ENCODE measurements at regions not wholly inside any gene's neighbourhood (a gene's known extent, or its start where the extent isn't known, plus 50 kb on each side); places are given as distances from the start of the nearest gene placed in this dataset.

DNA sequence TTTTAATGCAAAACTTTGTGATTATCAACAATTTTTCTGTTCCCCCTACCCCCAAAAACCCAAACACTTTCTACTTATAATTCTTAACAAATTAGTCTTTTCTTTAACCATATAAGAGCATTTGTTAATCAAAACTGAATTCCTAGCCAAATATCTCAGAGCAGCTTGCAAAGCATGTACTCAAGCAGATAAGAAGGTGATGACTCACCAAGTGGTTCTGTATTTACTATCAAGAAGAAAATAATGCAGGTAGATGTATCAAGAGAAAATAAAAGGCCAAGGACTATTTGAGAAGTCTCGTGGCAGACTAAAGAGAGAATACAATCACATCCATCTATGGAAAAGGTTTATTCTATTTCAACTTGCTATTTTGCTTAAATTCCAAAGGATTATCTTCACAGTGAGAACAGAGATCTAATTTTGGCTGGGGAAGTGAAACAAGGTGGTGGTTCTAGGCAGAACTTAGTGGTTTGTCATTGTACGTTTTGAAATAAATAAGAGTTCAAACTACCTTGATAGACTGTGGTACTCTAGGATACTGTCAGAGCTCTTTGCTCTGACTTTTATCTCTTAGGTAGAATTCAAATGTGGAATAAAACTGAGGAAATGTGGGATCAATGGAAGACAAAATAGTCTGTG lies 94.7 kb upstream of the NRIP1 start:
- DNase-seq, result no peak
- Histone ChIP-seq H3K9me2 (replicated peaks; ENCODE audit: insufficient read depth, low read length) (no peaks in the 10 kb centered on the region), H3K27me3 (ENCODE audit: low read length) (no peaks in the 10 kb centered on the region), H3K9me3 (ENCODE audit: low read length) (peaks cover 16% of the 10 kb centered on the region), H3K4me1 (ENCODE audit: low read length) (no peaks in the 10 kb centered on the region), H4K20me1 (ENCODE audit: insufficient read depth, low read depth, low read length) (no peaks in the 10 kb centered on the region), H3K4me3 (ENCODE audit: low read length) (no peak overlapping the region), H3K79me2 (ENCODE audit: low read length) (no peaks in the 10 kb centered on the region), H3K9ac (ENCODE audit: low read length) (no peak overlapping the region), H2AFZ (ENCODE audit: low read length) (no peak overlapping the region), H3K36me3 (ENCODE audit: insufficient read depth, low read length) (no peaks in the 10 kb centered on the region), H3K27ac (ENCODE audit: low read length) (no peak overlapping the region), H3K4me2 (ENCODE audit: low read depth, low read length, poor library complexity, severe bottlenecking) (no peak overlapping the region)

DNA sequence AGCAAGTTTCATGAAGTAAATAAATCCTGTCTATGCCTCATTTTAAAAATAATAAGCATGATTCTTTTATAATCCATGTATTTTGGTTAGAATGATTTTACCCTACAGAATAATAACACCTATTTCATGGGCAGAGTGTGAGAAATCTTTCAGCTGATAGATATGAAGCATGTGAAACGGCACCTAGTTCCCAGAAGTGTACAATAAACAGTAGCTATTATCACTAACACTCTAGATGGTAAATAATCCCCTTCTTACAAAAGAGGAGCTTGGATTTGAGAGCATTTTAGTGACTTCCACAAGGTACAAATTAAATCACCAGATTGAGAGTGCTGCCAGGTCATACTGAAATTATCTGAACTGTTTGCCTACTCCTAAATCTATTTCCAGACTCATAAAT lies 95.3 kb upstream of the NRIP1 start:
- H3K4me1 ChIP-seq (ENCODE audit: low read length), result no peaks in the 10 kb centered on the region
- no peak for DNase-seq
- no peaks in the 10 kb centered on the region for H4K20me1 ChIP-seq (ENCODE audit: insufficient read depth, low read depth, low read length)
- H3K9me2 ChIP-seq (replicated peaks; ENCODE audit: insufficient read depth, low read length), result no peaks in the 10 kb centered on the region
- H3K27ac ChIP-seq (ENCODE audit: low read length), result no peak overlapping the region
- no peak overlapping the region for H3K9ac ChIP-seq (ENCODE audit: low read length)
- no peaks in the 10 kb centered on the region for H3K36me3 ChIP-seq (ENCODE audit: insufficient read depth, low read length)
- H3K4me2 ChIP-seq (ENCODE audit: low read depth, low read length, poor library complexity, severe bottlenecking), result no peak overlapping the region
- no peaks in the 10 kb centered on the region for H3K27me3 ChIP-seq (ENCODE audit: low read length)
- no peak overlapping the region for H3K4me3 ChIP-seq (ENCODE audit: low read length)
- no peak overlapping the region for H2AFZ ChIP-seq (ENCODE audit: low read length)
- H3K79me2 ChIP-seq (ENCODE audit: low read length), result no peaks in the 10 kb centered on the region
- peaks cover 14% of the 10 kb centered on the region for H3K9me3 ChIP-seq (ENCODE audit: low read length)

DNA sequence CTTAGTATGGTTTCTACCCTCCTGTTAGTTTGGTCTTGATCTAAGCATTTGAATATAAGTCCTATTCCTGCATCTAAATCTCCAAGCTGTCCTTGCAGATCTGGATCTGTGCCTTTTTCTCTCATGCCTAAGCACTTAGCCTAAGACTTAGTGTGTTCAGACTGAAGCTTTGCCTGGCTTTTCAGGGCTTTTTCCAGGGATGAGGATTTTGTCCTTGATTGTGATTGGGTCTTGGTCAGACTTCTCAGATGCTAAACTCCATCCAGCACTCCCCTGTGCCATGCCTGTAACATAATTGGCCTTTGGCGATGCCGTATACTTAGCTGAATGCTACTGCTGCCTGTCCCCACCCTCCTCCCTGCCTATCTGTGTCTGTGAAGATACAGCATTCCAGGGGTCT lies 98.1 kb upstream of the NRIP1 start:
- Histone ChIP-seq H3K9me3 (ENCODE audit: low read length) (peaks cover 14% of the 10 kb centered on the region; the same call in 1 of the 2 replicates), H3K9ac (ENCODE audit: low read length) (no peak overlapping the region), H4K20me1 (ENCODE audit: insufficient read depth, low read depth, low read length) (no peaks in the 10 kb centered on the region), H3K27me3 (ENCODE audit: low read length) (no peaks in the 10 kb centered on the region), H3K36me3 (ENCODE audit: insufficient read depth, low read length) (no peaks in the 10 kb centered on the region), H3K27ac (ENCODE audit: low read length) (no peak overlapping the region), H3K4me1 (ENCODE audit: low read length) (no peaks in the 10 kb centered on the region), H3K9me2 (replicated peaks; ENCODE audit: insufficient read depth, low read length) (no peaks in the 10 kb centered on the region), H3K4me3 (ENCODE audit: low read length) (no peak overlapping the region), H3K79me2 (ENCODE audit: low read length) (no peaks in the 10 kb centered on the region), H2AFZ (ENCODE audit: low read length) (no peak overlapping the region), H3K4me2 (ENCODE audit: low read depth, low read length, poor library complexity, severe bottlenecking) (no peak overlapping the region)
- DNase-seq, result no peak

DNA sequence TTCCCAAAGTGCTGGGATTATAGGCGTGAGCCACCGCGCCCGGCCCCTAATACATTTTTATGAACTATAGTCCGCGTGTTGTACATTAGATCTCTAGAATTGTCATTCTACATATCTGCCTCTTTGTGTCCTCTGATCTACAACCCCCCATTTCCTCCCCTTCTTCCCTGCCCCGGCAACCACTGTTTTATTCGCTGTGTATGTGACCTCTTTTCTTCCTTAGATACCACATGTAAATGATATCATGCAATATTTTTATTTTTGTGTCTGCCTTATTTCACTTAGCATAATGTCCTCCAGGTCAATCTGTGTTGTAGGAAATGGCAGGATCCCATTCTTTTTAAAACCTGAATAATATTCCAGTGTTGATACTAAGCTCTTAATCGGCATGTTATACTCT lies 99.5 kb upstream of the NRIP1 start:
- H3K9me2 ChIP-seq (replicated peaks; ENCODE audit: insufficient read depth, low read length), result no peaks in the 10 kb centered on the region
- H3K9ac ChIP-seq (ENCODE audit: low read length), result no peak overlapping the region
- H4K20me1 ChIP-seq (ENCODE audit: insufficient read depth, low read depth, low read length), result no peaks in the 10 kb centered on the region
- no peak for DNase-seq
- no peaks in the 10 kb centered on the region for H3K4me1 ChIP-seq (ENCODE audit: low read length)
- peaks cover 17% of the 10 kb centered on the region; the same call in 1 of the 2 replicates for H3K9me3 ChIP-seq (ENCODE audit: low read length)
- H2AFZ ChIP-seq (ENCODE audit: low read length), result no peak overlapping the region
- no peak overlapping the region for H3K4me2 ChIP-seq (ENCODE audit: low read depth, low read length, poor library complexity, severe bottlenecking)
- no peaks in the 10 kb centered on the region for H3K79me2 ChIP-seq (ENCODE audit: low read length)
- H3K36me3 ChIP-seq (ENCODE audit: insufficient read depth, low read length), result no peaks in the 10 kb centered on the region
- H3K27me3 ChIP-seq (ENCODE audit: low read length), result no peaks in the 10 kb centered on the region
- H3K4me3 ChIP-seq (ENCODE audit: low read length), result no peak overlapping the region
- no peak overlapping the region for H3K27ac ChIP-seq (ENCODE audit: low read length)

DNA sequence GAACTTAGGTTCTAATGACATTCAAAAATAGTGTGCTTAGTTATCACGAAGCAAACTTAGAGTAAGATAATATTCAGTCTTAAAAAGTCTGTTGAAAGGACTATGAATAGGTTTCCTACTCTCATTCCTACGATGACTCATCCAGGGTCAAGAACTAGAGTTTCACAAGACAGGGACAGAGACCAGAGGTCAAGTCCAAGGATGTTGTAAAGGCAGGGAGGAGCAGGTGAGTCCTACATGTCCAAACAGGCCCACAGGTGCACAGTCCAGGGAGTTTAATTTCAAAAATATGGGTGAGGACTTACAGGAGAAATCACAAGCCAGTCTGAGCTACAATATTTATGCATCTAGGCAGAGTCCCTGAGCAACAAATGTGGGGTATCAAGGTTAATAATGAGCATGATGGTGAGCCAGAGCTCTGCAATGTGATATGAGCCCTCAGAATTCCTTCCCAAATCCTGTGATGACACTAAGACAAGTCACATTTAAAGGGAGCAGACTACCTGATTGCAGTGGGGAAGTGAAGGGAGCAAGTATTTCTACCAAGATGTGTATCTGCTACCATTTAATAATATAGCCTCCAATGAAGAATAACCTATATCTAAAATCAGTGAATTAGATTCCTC lies 100.0 kb upstream of the NRIP1 start:
- no peak overlapping the region for H3K27ac ChIP-seq (ENCODE audit: low read length)
- no peak for DNase-seq
- H3K36me3 ChIP-seq (ENCODE audit: insufficient read depth, low read length), result no peaks in the 10 kb centered on the region
- no peaks in the 10 kb centered on the region for H3K27me3 ChIP-seq (ENCODE audit: low read length)
- H2AFZ ChIP-seq (ENCODE audit: low read length), result no peak overlapping the region
- H3K9ac ChIP-seq (ENCODE audit: low read length), result no peak overlapping the region
- no peaks in the 10 kb centered on the region for H3K9me2 ChIP-seq (replicated peaks; ENCODE audit: insufficient read depth, low read length)
- H3K4me1 ChIP-seq (ENCODE audit: low read length), result no peaks in the 10 kb centered on the region
- peaks cover 17% of the 10 kb centered on the region; the same call in 1 of the 2 replicates for H3K9me3 ChIP-seq (ENCODE audit: low read length)
- no peaks in the 10 kb centered on the region for H4K20me1 ChIP-seq (ENCODE audit: insufficient read depth, low read depth, low read length)
- no peaks in the 10 kb centered on the region for H3K79me2 ChIP-seq (ENCODE audit: low read length)
- no peak overlapping the region for H3K4me2 ChIP-seq (ENCODE audit: low read depth, low read length, poor library complexity, severe bottlenecking)
- H3K4me3 ChIP-seq (ENCODE audit: low read length), result no peak overlapping the region

DNA sequence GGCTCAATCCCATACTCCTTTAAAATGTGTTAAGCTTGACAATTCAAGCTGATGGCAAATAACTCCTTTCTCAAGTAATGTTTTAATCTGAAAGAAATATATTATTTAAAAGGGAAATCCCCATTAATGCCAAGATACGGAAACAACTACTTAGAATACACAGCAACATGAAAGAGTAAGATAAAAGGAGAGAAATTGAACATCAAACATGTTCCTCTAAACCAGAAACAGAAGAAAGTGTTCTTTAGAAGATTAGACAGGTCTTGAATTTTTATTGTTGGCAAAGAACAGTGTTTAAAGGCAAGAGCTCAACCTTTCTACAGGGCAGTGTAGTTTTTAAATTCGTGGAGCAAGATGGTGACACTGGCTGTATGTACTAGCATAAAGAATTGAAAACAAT lies 105.8 kb upstream of the NRIP1 start:
- Histone ChIP-seq H3K9me3 (ENCODE audit: low read length) (peaks cover 10% of the 10 kb centered on the region; the same call in 1 of the 2 replicates), H3K36me3 (ENCODE audit: insufficient read depth, low read length) (no peaks in the 10 kb centered on the region), H3K4me1 (ENCODE audit: low read length) (no peaks in the 10 kb centered on the region), H3K9me2 (replicated peaks; ENCODE audit: insufficient read depth, low read length) (no peaks in the 10 kb centered on the region), H3K79me2 (ENCODE audit: low read length) (no peaks in the 10 kb centered on the region), H3K4me3 (ENCODE audit: low read length) (no peak overlapping the region), H3K9ac (ENCODE audit: low read length) (no peak overlapping the region), H3K4me2 (ENCODE audit: low read depth, low read length, poor library complexity, severe bottlenecking) (no peak overlapping the region), H3K27me3 (ENCODE audit: low read length) (no peaks in the 10 kb centered on the region), H4K20me1 (ENCODE audit: insufficient read depth, low read depth, low read length) (no peaks in the 10 kb centered on the region), H3K27ac (ENCODE audit: low read length) (no peak overlapping the region), H2AFZ (ENCODE audit: low read length) (no peak overlapping the region)
- DNase-seq, result no peak

DNA sequence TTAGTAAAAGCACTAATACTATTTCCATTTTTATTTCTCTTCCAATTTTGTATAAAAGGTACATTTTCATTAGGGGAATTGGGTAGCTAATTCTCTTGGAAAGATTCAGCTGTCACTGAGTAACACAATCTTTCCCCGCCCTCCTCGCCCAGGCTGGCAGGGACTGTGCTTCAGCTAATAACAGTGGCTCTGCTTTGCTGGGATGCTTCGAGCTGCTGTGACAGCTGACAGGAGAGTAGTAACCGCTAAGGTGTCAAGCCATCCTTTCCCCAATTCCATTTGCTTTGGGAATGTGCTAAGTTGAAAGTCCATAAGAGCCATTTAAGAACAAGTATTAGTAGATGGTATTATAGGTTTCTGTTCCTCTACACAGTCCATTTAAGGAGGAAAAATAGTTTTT lies 106.7 kb upstream of the NRIP1 start:
- no peak overlapping the region for H3K27ac ChIP-seq (ENCODE audit: low read length)
- no peak overlapping the region for H3K4me3 ChIP-seq (ENCODE audit: low read length)
- no peaks in the 10 kb centered on the region for H3K79me2 ChIP-seq (ENCODE audit: low read length)
- no peak overlapping the region for H2AFZ ChIP-seq (ENCODE audit: low read length)
- H3K9ac ChIP-seq (ENCODE audit: low read length), result no peak overlapping the region
- no peaks in the 10 kb centered on the region for H3K9me2 ChIP-seq (replicated peaks; ENCODE audit: insufficient read depth, low read length)
- no peak overlapping the region for H3K4me2 ChIP-seq (ENCODE audit: low read depth, low read length, poor library complexity, severe bottlenecking)
- H3K9me3 ChIP-seq (ENCODE audit: low read length), result peaks cover 5% of the 10 kb centered on the region; the same call in 1 of the 2 replicates
- H3K4me1 ChIP-seq (ENCODE audit: low read length), result no peaks in the 10 kb centered on the region
- H3K27me3 ChIP-seq (ENCODE audit: low read length), result no peaks in the 10 kb centered on the region
- no peak for DNase-seq
- H4K20me1 ChIP-seq (ENCODE audit: insufficient read depth, low read depth, low read length), result no peaks in the 10 kb centered on the region
- no peaks in the 10 kb centered on the region for H3K36me3 ChIP-seq (ENCODE audit: insufficient read depth, low read length)

DNA sequence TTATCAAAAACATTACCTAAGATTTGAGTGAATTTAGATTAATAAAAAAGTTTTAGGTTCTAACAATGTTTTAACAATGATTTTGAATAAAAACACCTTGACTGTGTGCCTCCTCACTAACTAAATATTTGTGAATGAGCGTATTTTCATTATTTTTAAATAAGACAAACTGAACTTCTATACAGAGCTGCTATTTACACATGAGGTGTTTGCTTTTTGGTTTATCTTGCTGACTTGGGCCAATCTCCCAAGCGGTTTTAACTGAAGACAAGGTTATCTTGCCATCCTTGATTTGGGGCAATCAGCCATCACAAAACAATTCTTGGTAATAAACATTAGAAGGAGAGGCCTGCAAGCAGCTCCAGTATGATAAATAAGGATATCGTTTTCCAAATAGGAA lies 108.2 kb upstream of the NRIP1 start:
- Histone ChIP-seq H3K36me3 (ENCODE audit: insufficient read depth, low read length) (no peaks in the 10 kb centered on the region), H2AFZ (ENCODE audit: low read length) (no peak overlapping the region), H3K4me2 (ENCODE audit: low read depth, low read length, poor library complexity, severe bottlenecking) (no peak overlapping the region), H3K4me1 (ENCODE audit: low read length) (no peaks in the 10 kb centered on the region), H3K27me3 (ENCODE audit: low read length) (no peaks in the 10 kb centered on the region), H3K79me2 (ENCODE audit: low read length) (no peaks in the 10 kb centered on the region), H3K9me3 (ENCODE audit: low read length) (peaks cover 5% of the 10 kb centered on the region; the same call in 1 of the 2 replicates), H3K4me3 (ENCODE audit: low read length) (no peak overlapping the region), H3K27ac (ENCODE audit: low read length) (no peak overlapping the region), H3K9ac (ENCODE audit: low read length) (no peak overlapping the region), H4K20me1 (ENCODE audit: insufficient read depth, low read depth, low read length) (no peaks in the 10 kb centered on the region), H3K9me2 (replicated peaks; ENCODE audit: insufficient read depth, low read length) (no peaks in the 10 kb centered on the region)
- no peak for DNase-seq

All from Karpas-422 (cell line).